ENCODE measurements at regions not wholly inside any gene's neighbourhood (a gene's known extent, or its start where the extent isn't known, plus 50 kb on each side); places are given as distances from the start of the nearest gene placed in this dataset.

- TF ChIP-seq, protein P1, sequence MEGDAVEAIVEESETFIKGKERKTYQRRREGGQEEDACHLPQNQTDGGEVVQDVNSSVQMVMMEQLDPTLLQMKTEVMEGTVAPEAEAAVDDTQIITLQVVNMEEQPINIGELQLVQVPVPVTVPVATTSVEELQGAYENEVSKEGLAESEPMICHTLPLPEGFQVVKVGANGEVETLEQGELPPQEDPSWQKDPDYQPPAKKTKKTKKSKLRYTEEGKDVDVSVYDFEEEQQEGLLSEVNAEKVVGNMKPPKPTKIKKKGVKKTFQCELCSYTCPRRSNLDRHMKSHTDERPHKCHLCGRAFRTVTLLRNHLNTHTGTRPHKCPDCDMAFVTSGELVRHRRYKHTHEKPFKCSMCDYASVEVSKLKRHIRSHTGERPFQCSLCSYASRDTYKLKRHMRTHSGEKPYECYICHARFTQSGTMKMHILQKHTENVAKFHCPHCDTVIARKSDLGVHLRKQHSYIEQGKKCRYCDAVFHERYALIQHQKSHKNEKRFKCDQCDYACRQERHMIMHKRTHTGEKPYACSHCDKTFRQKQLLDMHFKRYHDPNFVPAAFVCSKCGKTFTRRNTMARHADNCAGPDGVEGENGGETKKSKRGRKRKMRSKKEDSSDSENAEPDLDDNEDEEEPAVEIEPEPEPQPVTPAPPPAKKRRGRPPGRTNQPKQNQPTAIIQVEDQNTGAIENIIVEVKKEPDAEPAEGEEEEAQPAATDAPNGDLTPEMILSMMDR (IDR thresholded peaks at IDR 0.05; ENCODE audit: insufficient read depth, low read length, missing control alignments): no peak
- H3K4me3 ChIP-seq (ENCODE audit: low read depth, low read length): no peak overlapping the region
- POLR2A ChIA-PET: no interaction called here
- CTCF ChIA-PET: no interaction called here
- no peak for DNase-seq (ENCODE audit: low read depth, low spot score)
Observed at GRCh38 chr5:158514986-158515359, 584.7 kb downstream of the EBF1 start.

DNA sequence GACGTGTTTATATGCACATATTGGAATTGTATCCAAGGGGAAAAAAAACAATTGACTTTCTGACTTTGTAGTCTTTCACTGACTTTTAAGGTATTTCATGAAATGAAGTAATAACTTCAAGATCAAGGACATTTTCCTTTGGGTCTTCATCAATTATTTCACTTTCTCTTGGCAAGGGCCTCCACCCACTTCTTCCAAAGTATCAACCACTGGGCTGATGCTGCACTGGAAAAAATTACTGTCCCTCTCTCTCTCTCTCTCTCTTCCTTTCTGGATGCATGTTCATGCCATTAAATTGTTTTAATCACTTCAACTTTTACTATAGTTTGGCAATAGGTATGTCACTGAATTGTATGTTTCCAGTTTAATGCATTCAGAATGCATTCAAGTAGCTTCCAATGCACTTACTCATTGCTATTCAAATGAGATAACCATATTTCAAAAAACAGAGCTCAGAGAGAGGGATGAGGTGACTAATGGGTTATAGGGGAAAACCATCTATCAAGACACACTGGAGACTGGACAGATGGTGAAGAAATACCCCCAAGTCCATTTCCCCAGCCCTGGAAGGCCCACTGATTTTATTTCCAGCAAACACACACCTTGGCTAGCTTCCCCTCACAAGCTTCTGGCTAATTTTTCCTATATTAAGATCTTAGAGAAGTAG lies 585.3 kb downstream of the EBF1 start:
- DNase-seq (ENCODE audit: low read depth, low spot score): peak; percentile 44
- TF ChIP-seq, protein P1 (IDR thresholded peaks at IDR 0.05; ENCODE audit: insufficient read depth, low read length, missing control alignments): no peak
- no peak overlapping the region for H3K4me3 ChIP-seq (ENCODE audit: low read depth, low read length)
- POLR2A ChIA-PET: no interaction called here
- CTCF ChIA-PET: interaction anchor here (1.1 kb wide), 1 partner anchor 11 kb away, joined by 4 read pairs; no protein-coding TSS in a partner anchor

GRCh38 chr5:158513490-158514318 lies 586.0 kb downstream of the EBF1 start:
- TF ChIP-seq, protein P1 (IDR thresholded peaks at IDR 0.05; ENCODE audit: insufficient read depth, low read length, missing control alignments): no peak
- CTCF ChIA-PET: interaction anchor here (1.1 kb wide), 1 partner anchor 10 kb away, joined by 4 read pairs; no protein-coding TSS in a partner anchor
- no peak for DNase-seq (ENCODE audit: low read depth, low spot score)
- POLR2A ChIA-PET: no interaction called here
- no peak overlapping the region for H3K4me3 ChIP-seq (ENCODE audit: low read depth, low read length)

DNA sequence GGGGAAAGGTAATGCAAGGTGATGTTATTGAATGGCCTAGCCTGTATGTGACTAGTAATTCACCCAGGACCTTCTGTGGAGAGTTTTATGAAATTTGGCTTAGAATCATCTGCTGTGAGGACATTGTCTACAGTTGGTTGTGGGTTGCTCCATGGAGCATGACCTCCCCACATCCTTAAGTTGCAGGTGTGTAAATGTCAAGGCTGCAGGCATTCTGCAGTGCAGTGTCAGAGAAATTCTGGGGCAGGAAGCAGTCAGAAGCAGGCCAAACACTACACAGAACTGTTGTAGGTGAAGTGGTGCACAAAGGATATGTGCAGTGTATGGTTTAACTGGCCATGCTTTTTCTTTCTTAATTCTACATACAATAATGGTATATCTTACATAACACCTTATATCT lies 588.3 kb downstream of the EBF1 start:
- no peak for DNase-seq (ENCODE audit: low read depth, low spot score)
- ChIA-PET CTCF (interaction anchor here (1.5 kb wide), 1 partner anchor 337 kb away, joined by 3 read pairs; no protein-coding TSS in a partner anchor), POLR2A (no interaction called here)

DNA sequence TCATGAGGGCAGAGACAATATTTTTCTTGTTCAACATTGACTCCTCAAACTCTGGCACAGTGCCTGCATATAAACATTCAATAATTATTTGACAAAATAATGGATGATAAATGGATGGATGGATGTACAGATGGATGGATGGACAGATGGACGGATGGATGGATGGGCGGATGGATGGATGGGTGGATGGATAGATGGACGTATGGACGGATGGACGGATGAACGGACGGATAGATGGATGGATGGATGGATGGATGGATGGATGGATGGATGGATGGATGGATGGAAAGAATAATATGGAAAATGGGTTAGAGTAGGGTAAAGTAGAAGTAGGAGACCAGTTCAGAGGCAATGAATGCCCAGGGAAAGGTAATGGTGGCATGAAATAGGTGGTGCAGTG lies 589.2 kb downstream of the EBF1 start:
- H3K4me3 ChIP-seq (ENCODE audit: low read depth, low read length): no peak overlapping the region
- TF ChIP-seq, protein P1 (IDR thresholded peaks at IDR 0.05; ENCODE audit: insufficient read depth, low read length, missing control alignments): no peak
- POLR2A ChIA-PET: no interaction called here
- CTCF ChIA-PET: no interaction called here
- no peak for DNase-seq (ENCODE audit: low read depth, low spot score)

More for the DNA sequence above, 588.3 kb downstream of the EBF1 start:
- TF ChIP-seq, protein P1 (IDR thresholded peaks at IDR 0.05; ENCODE audit: insufficient read depth, low read length, missing control alignments): no peak
- no peak overlapping the region for H3K4me3 ChIP-seq (ENCODE audit: low read depth, low read length)

DNA sequence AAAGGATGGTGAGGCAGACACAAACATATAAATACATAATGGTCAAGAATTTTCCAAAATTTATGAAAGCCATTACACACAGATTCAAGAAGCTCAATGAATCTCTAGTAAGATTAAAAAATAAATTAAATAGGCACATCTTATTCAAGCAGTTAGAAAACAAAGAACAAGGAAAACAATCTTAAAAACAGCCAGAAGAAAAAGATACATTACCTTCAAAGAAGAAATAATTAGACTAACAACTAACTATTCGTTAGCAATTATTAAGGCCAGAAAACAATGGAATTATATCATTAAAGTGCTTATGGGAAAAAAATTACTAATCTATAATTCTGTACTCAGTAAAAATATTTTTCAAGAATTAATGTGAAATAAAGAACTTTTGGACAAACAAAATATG lies 593.1 kb downstream of the EBF1 start:
- ChIA-PET POLR2A (no interaction called here), CTCF (no interaction called here)

More for the DNA sequence above, 593.1 kb downstream of the EBF1 start:
- DNase-seq (ENCODE audit: low read depth, low spot score): no peak
- H3K4me3 ChIP-seq (ENCODE audit: low read depth, low read length): no peak overlapping the region
- TF ChIP-seq, protein P1 (IDR thresholded peaks at IDR 0.05; ENCODE audit: insufficient read depth, low read length, missing control alignments): no peak
